ENCODE measurements at regions not wholly inside any gene's neighbourhood (a gene's known extent, or its start where the extent isn't known, plus 50 kb on each side); places are given as distances from the start of the nearest gene placed in this dataset.

GRCh38 chr13:69124996-69125395 lies 982.6 kb upstream of the ATXN8OS start:
- Histone ChIP-seq H3K9me3 (ENCODE audit: low read depth) (no peaks in the 10 kb centered on the region), H3K27ac (no peak overlapping the region), H3K36me3 (no peaks in the 10 kb centered on the region), H3K4me3 (no peak overlapping the region), H3K27me3 (no peaks in the 10 kb centered on the region), H3K4me1 (ENCODE audit: low read depth) (no peaks in the 10 kb centered on the region)
- no peak for TF ChIP-seq CTCF (IDR thresholded peaks at IDR 0.05; ENCODE audit: low read depth, low read length)
- DNase-seq (ENCODE audit: low read depth in 1 of 2, low spot score in 1 of 2): no peak

GRCh38 chr13:69109891-69110525 lies 997.6 kb upstream of the ATXN8OS start:
- Histone ChIP-seq H3K27me3 (no peaks in the 10 kb centered on the region), H3K27ac (no peak overlapping the region), H3K36me3 (no peaks in the 10 kb centered on the region), H3K9me3 (ENCODE audit: low read depth) (peaks cover 3% of the 10 kb centered on the region), H3K4me1 (ENCODE audit: low read depth) (no peaks in the 10 kb centered on the region), H3K4me3 (no peak overlapping the region)
- no peak for TF ChIP-seq CTCF (IDR thresholded peaks at IDR 0.05; ENCODE audit: low read depth, low read length)
- DNase-seq (ENCODE audit: low read depth in 1 of 2, low spot score in 1 of 2): no peak

- no peak overlapping the region for H3K27ac ChIP-seq
- no peak for DNase-seq (ENCODE audit: low read depth in 1 of 2, low spot score in 1 of 2)
- no peaks in the 10 kb centered on the region for H3K27me3 ChIP-seq
- no peaks in the 10 kb centered on the region for H3K4me1 ChIP-seq (ENCODE audit: low read depth)
- no peaks in the 10 kb centered on the region for H3K36me3 ChIP-seq
- no peak for TF ChIP-seq CTCF (IDR thresholded peaks at IDR 0.05; ENCODE audit: low read depth, low read length)
- H3K9me3 ChIP-seq (ENCODE audit: low read depth): peaks cover 3% of the 10 kb centered on the region
- no peak overlapping the region for H3K4me3 ChIP-seq
Measured at GRCh38 chr13:69108486-69108885, 999.1 kb upstream of the ATXN8OS start.

- no peak for DNase-seq (ENCODE audit: low read depth in 1 of 2, low spot score in 1 of 2)
- no peaks in the 10 kb centered on the region for H3K36me3 ChIP-seq
- no peaks in the 10 kb centered on the region for H3K4me1 ChIP-seq (ENCODE audit: low read depth)
- H3K27me3 ChIP-seq: no peaks in the 10 kb centered on the region
- no peak for TF ChIP-seq CTCF (IDR thresholded peaks at IDR 0.05; ENCODE audit: low read depth, low read length)
- H3K4me3 ChIP-seq: no peak overlapping the region
- no peak overlapping the region for H3K27ac ChIP-seq
- H3K9me3 ChIP-seq (ENCODE audit: low read depth): peaks cover 3% of the 10 kb centered on the region
Measured at GRCh38 chr13:69107436-69107835, 1000.2 kb upstream of the ATXN8OS start.

- H3K4me3 ChIP-seq: no peak overlapping the region
- TF ChIP-seq CTCF (IDR thresholded peaks at IDR 0.05; ENCODE audit: low read depth, low read length): no peak
- H3K27me3 ChIP-seq: no peaks in the 10 kb centered on the region
- no peaks in the 10 kb centered on the region for H3K9me3 ChIP-seq (ENCODE audit: low read depth)
- H3K4me1 ChIP-seq (ENCODE audit: low read depth): no peaks in the 10 kb centered on the region
- DNase-seq (ENCODE audit: low read depth in 1 of 2, low spot score in 1 of 2): no peak
- H3K36me3 ChIP-seq: no peaks in the 10 kb centered on the region
- H3K27ac ChIP-seq: no peak overlapping the region
Measured at GRCh38 chr13:69101841-69102240, 1005.8 kb upstream of the ATXN8OS start.
